GM12878 (cell line): ENCODE measurements at regions not wholly inside any gene's neighbourhood (a gene's known extent, or its start where the extent isn't known, plus 50 kb on each side); places are given as distances from the start of the nearest gene placed in this dataset.

Experiments
- ATAC-seq: fragments of 200-7000 bp; cut with Tn5 transposase; 3 replicates; pipeline ENCODE4 v1.9.1; 2020; ENCODE audit warnings: mild to moderate bottlenecking, moderate library complexity
- BruUV-seq: library from RNA; stranded (reverse); fragments of 400-500 nt; replicated peaks from 2 replicates; lab custom pipeline; 2021; lab: Mats Ljungman, UMichigan
- CTCF ChIA-PET: fragments of 300-600 bp; sonication (Branson Sonifier 250); formaldehyde crosslinking; extraction: SDS; loops from one replicate; lab custom pipeline; 2021; ENCODE audit warnings: inconsistent platforms; lab: Yijun Ruan, JAX
- POLR2A ChIA-PET: fragments of 350-600 bp; formaldehyde crosslinking; extraction: SDS; loops from one replicate; lab custom pipeline; 2021; ENCODE audit warnings: inconsistent platforms; lab: Charles Lee
- RAD21 ChIA-PET: fragments of 300-600 bp; sonication (Branson Sonifier 250); formaldehyde crosslinking; loops from one replicate; lab custom pipeline; 2023; ENCODE audit warnings: antibody characterized with exemption; ENCODE audit not compliant: unreplicated experiment; lab: Charles Lee
- SMC1A ChIA-PET: fragments of 300-600 bp; sonication (Branson Sonifier 250); formaldehyde crosslinking; loops from one replicate; lab custom pipeline; 2023; ENCODE audit not compliant: unreplicated experiment, uncharacterized antibody; lab: Charles Lee
- DNase-seq: peaks from one replicate; pipeline ENCODE4 v3.0.0-alpha.2; 2011; ENCODE audit warnings: low read depth, low spot score
- FAIRE-seq: peaks from 3 replicates; lab custom pipeline; 2011; peaks lifted over from hg19 to GRCh38; lab: Jason Lieb, UNC
- H2AFZ ChIP-seq: 2 replicates; pipeline ENCODE4 v1.6.0; 2011; ENCODE audit warnings: low read depth, low read length, control low read depth; ENCODE audit not compliant: control insufficient read depth
- H3K27ac ChIP-seq: 2 replicates; pipeline ENCODE4 v1.5.1; 2011; ENCODE audit warnings: control low read depth; ENCODE audit not compliant: control insufficient read depth, insufficient read depth
- H3K27me3 ChIP-seq, 2 experiments: replicated peaks in 1 of 2; 2 replicates each; pipeline versions ENCODE4 v1.6.0 to v1.6.1; 2011; ENCODE audit warnings: low read length in 1 of 2; ENCODE audit not compliant: control insufficient read depth in 2 of 2, insufficient read depth in 2 of 2
- H3K36me3 ChIP-seq, 2 experiments: 2 replicates each; pipeline ENCODE4 v1.5.1; 2011; ENCODE audit warnings: low read length in 1 of 2; ENCODE audit not compliant: control insufficient read depth in 2 of 2, insufficient read depth in 2 of 2
- H3K4me1 ChIP-seq: 2 replicates; pipeline ENCODE4 v1.6.1; 2011; ENCODE audit warnings: mild to moderate bottlenecking, low read length, moderate library complexity, mixed read lengths; ENCODE audit not compliant: control insufficient read depth, insufficient read depth
- H3K4me2 ChIP-seq: 2 replicates; pipeline ENCODE4 v1.6.0; 2011; ENCODE audit warnings: control low read depth; ENCODE audit not compliant: control insufficient read depth, insufficient read depth
- H3K4me3 ChIP-seq: fragments of 200-600 bp; sonication (generic); 2 replicates; pipeline ENCODE4 v1.5.1; 2016
- H3K79me2 ChIP-seq: 2 replicates; pipeline ENCODE4 v1.6.0; 2011; ENCODE audit warnings: low read length; ENCODE audit not compliant: control insufficient read depth, insufficient read depth
- H3K9ac ChIP-seq: 2 replicates; pipeline ENCODE4 v1.8.0; 2011; ENCODE audit warnings: low read length, control low read depth, mixed read lengths; ENCODE audit not compliant: control insufficient read depth, insufficient read depth
- H3K9me3 ChIP-seq: replicated peaks from 3 replicates; pipeline ENCODE4 v1.5.1; 2011; ENCODE audit warnings: mild to moderate bottlenecking, low read length; ENCODE audit not compliant: control insufficient read depth, insufficient read depth
- H4K20me1 ChIP-seq: 2 replicates; pipeline ENCODE4 v1.6.0; 2011; ENCODE audit not compliant: control insufficient read depth, insufficient read depth
- ATF2 ChIP-seq: IDR thresholded peaks from 2 replicates; pipeline ENCODE4 v1.6.1; 2012; ENCODE audit warnings: low read length, inconsistent platforms
- BCL11A ChIP-seq: IDR thresholded peaks from 2 replicates; pipeline ENCODE4 v1.6.1; 2011; ENCODE audit warnings: low read depth, low read length
- EGR1 ChIP-seq, 2 experiments: IDR thresholded peaks; 1 replicate in 1 of 2; 2 replicates in 1 of 2; pipeline ENCODE4 v1.6.1; 2011 to 2012; ENCODE audit warnings: low read depth in 2 of 2, low read length in 2 of 2, borderline replicate concordance in 1 of 2, mild to moderate bottlenecking in 1 of 2, moderate library complexity in 1 of 2
- EP300 ChIP-seq, 2 experiments: fragments of 150-350 bp in 1 of 2; IDR thresholded peaks; 2 replicates each; pipeline ENCODE4 v1.6.1; 2011 to 2012; ENCODE audit warnings: low read depth in 2 of 2, low read length in 2 of 2, borderline replicate concordance in 1 of 2, improper control_type of control experiment in 1 of 2, inconsistent platforms in 1 of 2; ENCODE audit not compliant: control insufficient read depth in 1 of 2
- HDAC6 ChIP-seq: fragments of 200-600 bp; sonication (generic); IDR thresholded peaks from one replicate; pipeline ENCODE4 v1.8.0; 2017; ENCODE audit warnings: antibody characterized with exemption; ENCODE audit not compliant: unreplicated experiment
- IKZF1 ChIP-seq: fragments of 450-650 bp; conservative IDR thresholded peaks from 2 replicates; pipeline ENCODE4 v1.6.1; 2017; ENCODE audit warnings: antibody characterized with exemption, mild to moderate bottlenecking
- IRF4 ChIP-seq: IDR thresholded peaks from 2 replicates; pipeline ENCODE4 v1.6.1; 2011; ENCODE audit warnings: low read depth, low read length
- NFIC ChIP-seq: IDR thresholded peaks from 2 replicates; pipeline ENCODE4 v1.6.1; 2012; ENCODE audit warnings: low read depth, mild to moderate bottlenecking, inconsistent platforms, low read length, moderate library complexity
- PML ChIP-seq: IDR thresholded peaks from 2 replicates; pipeline ENCODE4 v1.6.1; 2012; ENCODE audit warnings: low read length, inconsistent platforms
- POU2F2 ChIP-seq: IDR thresholded peaks from 3 replicates; pipeline ENCODE4 v1.6.1; 2011; ENCODE audit warnings: low read depth, mild to moderate bottlenecking, low read length, borderline replicate concordance
- SREBF1 ChIP-seq: IDR thresholded peaks from 2 replicates; pipeline ENCODE4 v1.6.1; 2012; ENCODE audit warnings: mild to moderate bottlenecking, low read length
- ZNF622 ChIP-seq: fragments of 450-650 bp; IDR thresholded peaks from 2 replicates; pipeline ENCODE4 v1.6.1; 2017; ENCODE audit warnings: mild to moderate bottlenecking, inconsistent platforms
- ZSCAN29 ChIP-seq: fragments of 450-650 bp; IDR thresholded peaks from 2 replicates; pipeline ENCODE4 v1.6.1; 2017; ENCODE audit warnings: mild to moderate bottlenecking, moderate library complexity
- WGBS: methylation state at CpG from one replicate; pipeline ENCODE4 v1.1.6; 2016; ENCODE audit warnings: low lambda C conversion rate; ENCODE audit not compliant: insufficient replicate concordance, insufficient coverage; ENCODE audit errors: missing lambda C conversion rate; 5-methylcytosine and 5-hydroxymethylcytosine counted together
- in situ Hi-C: fragments of 300-500 bp; cut with MboI; formaldehyde crosslinking; loops from 9 replicates; pipeline ENCODE4 v1.14.3; 2018; ENCODE audit warnings: mixed read lengths
- intact Hi-C: fragments of 100-400 bp; cut with micrococcal nuclease; formaldehyde crosslinking; loops from one replicate; pipeline ENCODE4 v1.14.2; 2022; ENCODE audit not compliant: unreplicated experiment
- TF ChIP-seq, protein P1 (sequence below), 3 experiments: IDR thresholded peaks in 2 of 3; conservative IDR thresholded peaks in 1 of 3; 2 replicates each; pipeline ENCODE4 v1.5.1; 2011; ENCODE audit warnings: low read depth in 3 of 3, low read length in 3 of 3, mild to moderate bottlenecking in 3 of 3, control low read depth in 2 of 3, moderate library complexity in 2 of 3, inconsistent platforms in 1 of 3, mixed read lengths in 1 of 3; ENCODE audit not compliant: control insufficient read depth in 2 of 3, insufficient read depth in 1 of 3; ENCODE audit errors: extremely low read depth in 1 of 3
- TF ChIP-seq, protein P2 (sequence below): fragments of 450-650 bp; IDR thresholded peaks from 2 replicates; pipeline ENCODE4 v1.6.1; 2018; ENCODE audit warnings: mild to moderate bottlenecking, low read depth, moderate library complexity; ENCODE audit not compliant: partially characterized antibody

GRCh38 chr9:96044401-96044800 lies 168.9 kb downstream of the ERCC6L2 start (continued):
- TF ChIP-seq, protein P1, sequence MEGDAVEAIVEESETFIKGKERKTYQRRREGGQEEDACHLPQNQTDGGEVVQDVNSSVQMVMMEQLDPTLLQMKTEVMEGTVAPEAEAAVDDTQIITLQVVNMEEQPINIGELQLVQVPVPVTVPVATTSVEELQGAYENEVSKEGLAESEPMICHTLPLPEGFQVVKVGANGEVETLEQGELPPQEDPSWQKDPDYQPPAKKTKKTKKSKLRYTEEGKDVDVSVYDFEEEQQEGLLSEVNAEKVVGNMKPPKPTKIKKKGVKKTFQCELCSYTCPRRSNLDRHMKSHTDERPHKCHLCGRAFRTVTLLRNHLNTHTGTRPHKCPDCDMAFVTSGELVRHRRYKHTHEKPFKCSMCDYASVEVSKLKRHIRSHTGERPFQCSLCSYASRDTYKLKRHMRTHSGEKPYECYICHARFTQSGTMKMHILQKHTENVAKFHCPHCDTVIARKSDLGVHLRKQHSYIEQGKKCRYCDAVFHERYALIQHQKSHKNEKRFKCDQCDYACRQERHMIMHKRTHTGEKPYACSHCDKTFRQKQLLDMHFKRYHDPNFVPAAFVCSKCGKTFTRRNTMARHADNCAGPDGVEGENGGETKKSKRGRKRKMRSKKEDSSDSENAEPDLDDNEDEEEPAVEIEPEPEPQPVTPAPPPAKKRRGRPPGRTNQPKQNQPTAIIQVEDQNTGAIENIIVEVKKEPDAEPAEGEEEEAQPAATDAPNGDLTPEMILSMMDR (IDR thresholded peaks at IDR 0.05 in 2 of 3, conservative IDR thresholded peaks at IDR 0.05 in 1 of 3; ENCODE audit: control insufficient read depth in 2 of 3, extremely low read depth in 1 of 3, insufficient read depth in 1 of 3, low read depth in 3 of 3, low read length in 3 of 3), result no peak
- TF ChIP-seq POU2F2 (no peak), IKZF1 (no peak)

- ChIA-PET CTCF (interaction anchor here (1.6 kb wide), 1 partner anchor 12 kb away, joined by 5 read pairs; no protein-coding TSS in a partner anchor), POLR2A (no interaction called here)
These were observed 165.3 kb downstream of the ERCC6L2 start for GRCh38 chr9:96040591-96041461.

More at GRCh38 chr9:96040591-96041461, 165.3 kb downstream of the ERCC6L2 start:
- Histone ChIP-seq H4K20me1 (no peaks in the 10 kb centered on the region), H3K27me3 (no peaks in the 10 kb centered on the region; a peak in 1 of 4 replicates), H3K4me3 (no peak overlapping the region), H3K79me2 (no peaks in the 10 kb centered on the region), H3K4me2 (no peak overlapping the region), H3K36me3 (no peaks in the 10 kb centered on the region), H2AFZ (no peak overlapping the region), H3K4me1 (no peaks in the 10 kb centered on the region), H3K9ac (no peak overlapping the region), H3K27ac (no peak overlapping the region), H3K9me3 (no peaks in the 10 kb centered on the region; the same call in 2 of the 3 replicates)
- ChIA-PET RAD21 (no interaction called here), SMC1A (no interaction called here)
- intact Hi-C loops, result no loop called here
- in situ Hi-C loops, result no loop called here
- 54% methylated on average over 21 of the region's 21 CpGs for WGBS
- DNase-seq (no peak), ATAC-seq (no peak), FAIRE-seq (no peak)
- no peak for TF ChIP-seq ZNF622
- no peak for TF ChIP-seq EGR1 (IDR thresholded peaks at IDR 0.05; ENCODE audit: borderline replicate concordance in 1 of 2, low read depth in 2 of 2, low read length in 2 of 2)
- TF ChIP-seq, protein P2, sequence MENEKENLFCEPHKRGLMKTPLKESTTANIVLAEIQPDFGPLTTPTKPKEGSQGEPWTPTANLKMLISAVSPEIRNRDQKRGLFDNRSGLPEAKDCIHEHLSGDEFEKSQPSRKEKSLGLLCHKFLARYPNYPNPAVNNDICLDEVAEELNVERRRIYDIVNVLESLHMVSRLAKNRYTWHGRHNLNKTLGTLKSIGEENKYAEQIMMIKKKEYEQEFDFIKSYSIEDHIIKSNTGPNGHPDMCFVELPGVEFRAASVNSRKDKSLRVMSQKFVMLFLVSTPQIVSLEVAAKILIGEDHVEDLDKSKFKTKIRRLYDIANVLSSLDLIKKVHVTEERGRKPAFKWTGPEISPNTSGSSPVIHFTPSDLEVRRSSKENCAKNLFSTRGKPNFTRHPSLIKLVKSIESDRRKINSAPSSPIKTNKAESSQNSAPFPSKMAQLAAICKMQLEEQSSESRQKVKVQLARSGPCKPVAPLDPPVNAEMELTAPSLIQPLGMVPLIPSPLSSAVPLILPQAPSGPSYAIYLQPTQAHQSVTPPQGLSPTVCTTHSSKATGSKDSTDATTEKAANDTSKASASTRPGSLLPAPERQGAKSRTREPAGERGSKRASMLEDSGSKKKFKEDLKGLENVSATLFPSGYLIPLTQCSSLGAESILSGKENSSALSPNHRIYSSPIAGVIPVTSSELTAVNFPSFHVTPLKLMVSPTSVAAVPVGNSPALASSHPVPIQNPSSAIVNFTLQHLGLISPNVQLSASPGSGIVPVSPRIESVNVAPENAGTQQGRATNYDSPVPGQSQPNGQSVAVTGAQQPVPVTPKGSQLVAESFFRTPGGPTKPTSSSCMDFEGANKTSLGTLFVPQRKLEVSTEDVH, result no peak
- no peak for TF ChIP-seq BCL11A
- no peak for TF ChIP-seq ATF2
- TF ChIP-seq SREBF1, result no peak
- TF ChIP-seq NFIC, result no peak
- TF ChIP-seq ZSCAN29, result no peak
- no peak for TF ChIP-seq PML
- TF ChIP-seq IRF4, result no peak
- TF ChIP-seq EP300 (IDR thresholded peaks at IDR 0.05; ENCODE audit: borderline replicate concordance in 1 of 2, control insufficient read depth in 1 of 2, low read depth in 2 of 2, low read length in 2 of 2), result no peak
- no peak for TF ChIP-seq HDAC6
- no TSS peak for BruUV-seq
